Endometrium (tissue), 2 donors: ENCODE measurements at regions not wholly inside any gene's neighbourhood (a gene's known extent, or its start where the extent isn't known, plus 50 kb on each side); places are given as distances from the start of the nearest gene placed in this dataset.

Experiments used
- FAIRE-seq: peaks from 2 replicates; lab custom pipeline; 2012; peaks lifted over from hg19 to GRCh38; lab: Jason Lieb, UNC
- donor health status: control.
- donor health status: control.

GRCh38 chr1:78797108-78797781 is 147.6 kb downstream of the IFI44 start:
- no peak for FAIRE-seq

DNA sequence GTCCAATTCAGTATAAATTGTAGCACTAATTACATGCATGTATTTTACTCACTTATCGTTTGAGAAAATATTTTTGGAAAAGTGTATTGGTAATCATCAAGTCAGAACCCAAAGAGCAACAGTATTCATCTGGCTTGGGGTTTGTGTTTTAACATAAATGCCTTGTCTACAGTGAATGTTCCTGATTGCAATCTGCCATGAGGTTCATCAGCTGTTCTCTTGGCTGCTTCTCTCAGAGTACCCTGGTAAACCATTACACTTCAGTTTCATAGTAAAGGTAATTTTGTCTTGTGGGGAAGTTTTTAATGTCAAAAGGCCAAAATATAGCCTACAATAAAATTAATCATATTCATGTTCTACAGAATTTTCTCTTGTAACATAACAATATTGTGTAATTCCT is 150.3 kb downstream of the IFI44 start:
- FAIRE-seq, result no peak

GRCh38 chr1:78814176-78814575 is 164.5 kb downstream of the IFI44 start:
- no peak for FAIRE-seq

- no peak for FAIRE-seq
Measured at GRCh38 chr1:78825561-78825960, 175.9 kb downstream of the IFI44 start.

- FAIRE-seq, result no peak
Measured at GRCh38 chr1:78829644-78830043, 176.9 kb downstream of the ADGRL4 start.

- FAIRE-seq, result no peak
Measured at GRCh38 chr1:78830321-78830720, 176.2 kb downstream of the ADGRL4 start.

GRCh38 chr1:78831731-78832360 is 174.7 kb downstream of the ADGRL4 start:
- no peak for FAIRE-seq

DNA sequence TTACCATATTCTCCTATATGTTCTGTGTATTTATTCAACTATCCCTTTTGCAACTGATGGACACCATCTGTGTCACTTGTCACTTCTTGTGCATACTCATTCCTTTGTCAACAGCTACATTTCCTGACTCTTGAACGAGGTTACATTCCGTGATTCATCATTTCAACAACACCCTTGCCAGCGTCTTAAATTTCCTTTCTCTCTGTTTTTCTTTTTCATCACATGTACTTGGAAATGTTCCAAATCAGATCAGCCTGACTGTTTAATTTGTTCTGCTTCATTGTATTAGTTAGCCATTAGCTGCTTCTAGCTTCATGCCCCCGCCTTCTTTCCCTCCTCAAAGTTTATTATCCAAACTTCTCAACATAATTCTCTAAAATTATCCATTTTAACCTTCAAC is 173.0 kb downstream of the ADGRL4 start:
- no peak for FAIRE-seq

DNA sequence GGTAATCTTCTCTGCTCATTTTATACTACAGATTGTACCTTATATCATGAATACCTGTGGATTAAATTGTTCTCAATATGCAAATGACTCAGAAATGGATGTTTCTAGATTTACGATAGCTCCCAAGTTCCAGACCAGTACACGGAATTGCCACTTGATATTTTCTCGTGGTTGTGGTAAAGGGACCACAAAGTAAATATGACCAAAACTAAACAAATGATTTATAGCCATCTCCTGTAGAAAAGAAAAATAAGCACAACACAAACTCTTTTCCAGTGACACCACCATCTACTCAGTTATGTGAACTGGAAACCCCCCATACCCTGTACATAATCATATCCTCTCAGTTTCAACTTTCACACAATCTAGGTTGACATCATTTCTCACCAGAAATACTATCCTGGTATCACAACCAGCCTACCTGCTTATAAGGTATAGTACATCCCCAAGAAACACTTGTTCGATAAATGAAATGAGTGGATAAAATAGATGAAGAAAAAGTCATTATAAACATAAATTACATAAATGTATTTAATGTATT is 172.3 kb downstream of the ADGRL4 start:
- FAIRE-seq, result no peak

- FAIRE-seq, result no peak
Measured at GRCh38 chr1:78836726-78837125, 169.8 kb downstream of the ADGRL4 start.

DNA sequence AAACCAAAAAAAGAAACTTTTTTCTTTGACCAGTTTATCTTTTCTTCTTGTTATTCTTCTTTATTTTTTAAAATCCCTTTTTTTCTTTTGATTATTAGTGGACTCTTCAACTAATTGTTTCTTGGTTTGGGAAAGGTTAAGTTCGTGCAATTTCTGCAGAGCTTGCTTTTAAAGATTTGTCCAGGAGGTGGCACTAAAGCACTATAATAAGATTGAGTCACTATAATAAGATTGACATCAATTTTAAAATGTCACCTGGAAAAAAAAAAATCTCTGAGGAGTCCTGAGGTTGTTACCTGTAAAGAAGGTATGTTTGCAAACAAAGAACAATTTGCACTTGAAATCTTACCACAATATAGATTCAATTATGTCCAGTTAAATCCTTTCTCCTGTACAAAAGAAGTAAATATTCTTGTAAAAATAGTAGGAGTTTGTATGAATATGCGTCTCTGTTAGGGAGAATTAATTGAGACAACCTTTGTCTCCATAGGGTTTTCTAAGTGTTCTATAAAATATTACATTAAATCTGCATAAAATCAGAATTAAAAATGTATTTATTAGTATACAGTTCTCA is 166.7 kb downstream of the ADGRL4 start:
- FAIRE-seq, result peak; percentile 96
